RPMI7951 (cell line): ENCODE measurements at regions not wholly inside any gene's neighbourhood (a gene's known extent, or its start where the extent isn't known, plus 50 kb on each side); places are given as distances from the start of the nearest gene placed in this dataset.

Experiments
- DNase-seq: peaks from one replicate; pipeline ENCODE4 v3.0.0-alpha.2; 2012; ENCODE audit warnings: low read depth

GRCh38 chr11:134532131-134532920 lies 120.3 kb upstream of the B3GAT1 start:
- DNase-seq = no peak

- DNase-seq = no peak
Observed at GRCh38 chr11:134531327-134532130, 119.5 kb upstream of the B3GAT1 start.

DNA sequence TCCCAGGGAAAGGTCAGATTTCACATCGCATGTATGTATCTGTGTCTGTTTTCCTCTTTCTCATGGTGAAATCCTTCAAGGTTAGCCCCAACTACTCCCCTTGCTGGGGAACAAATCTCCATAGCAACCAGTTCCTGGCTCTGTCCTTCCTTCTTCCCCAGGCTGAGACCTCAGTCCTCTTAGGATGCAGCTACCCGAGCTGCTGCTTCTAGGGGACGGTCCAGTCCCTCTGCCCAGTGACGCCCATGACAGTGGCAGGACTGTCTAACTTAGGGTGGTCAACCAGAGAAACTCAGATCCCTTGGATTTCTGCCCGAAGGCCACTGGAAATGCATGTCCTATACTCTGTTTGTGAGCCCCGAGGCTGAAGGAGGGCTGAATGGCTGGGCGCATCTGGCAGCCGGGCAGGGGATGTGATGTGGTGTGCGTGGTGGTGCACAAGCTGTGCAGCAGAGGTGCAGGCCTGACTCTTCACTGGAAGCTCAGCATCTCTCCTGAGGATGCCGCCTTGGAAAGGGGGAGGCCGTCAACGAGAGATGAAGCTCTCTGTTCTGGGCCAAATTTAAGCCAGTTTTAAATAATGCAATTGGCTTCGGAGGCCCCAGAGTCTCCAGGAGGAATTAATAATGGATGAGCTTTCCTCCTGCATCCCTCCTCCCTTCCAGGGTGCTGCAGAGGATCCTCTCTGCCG lies 118.7 kb upstream of the B3GAT1 start:
- no peak for DNase-seq

- DNase-seq = no peak
Observed at GRCh38 chr11:134529212-134530096, 117.4 kb upstream of the B3GAT1 start.

GRCh38 chr11:134528453-134528852 lies 116.4 kb upstream of the B3GAT1 start:
- no peak for DNase-seq

GRCh38 chr11:134527382-134528243 lies 115.6 kb upstream of the B3GAT1 start:
- DNase-seq = no peak

GRCh38 chr11:134524896-134525845 lies 113.1 kb upstream of the B3GAT1 start:
- no peak for DNase-seq

GRCh38 chr11:134524201-134524600 lies 112.2 kb upstream of the B3GAT1 start:
- DNase-seq = no peak

DNA sequence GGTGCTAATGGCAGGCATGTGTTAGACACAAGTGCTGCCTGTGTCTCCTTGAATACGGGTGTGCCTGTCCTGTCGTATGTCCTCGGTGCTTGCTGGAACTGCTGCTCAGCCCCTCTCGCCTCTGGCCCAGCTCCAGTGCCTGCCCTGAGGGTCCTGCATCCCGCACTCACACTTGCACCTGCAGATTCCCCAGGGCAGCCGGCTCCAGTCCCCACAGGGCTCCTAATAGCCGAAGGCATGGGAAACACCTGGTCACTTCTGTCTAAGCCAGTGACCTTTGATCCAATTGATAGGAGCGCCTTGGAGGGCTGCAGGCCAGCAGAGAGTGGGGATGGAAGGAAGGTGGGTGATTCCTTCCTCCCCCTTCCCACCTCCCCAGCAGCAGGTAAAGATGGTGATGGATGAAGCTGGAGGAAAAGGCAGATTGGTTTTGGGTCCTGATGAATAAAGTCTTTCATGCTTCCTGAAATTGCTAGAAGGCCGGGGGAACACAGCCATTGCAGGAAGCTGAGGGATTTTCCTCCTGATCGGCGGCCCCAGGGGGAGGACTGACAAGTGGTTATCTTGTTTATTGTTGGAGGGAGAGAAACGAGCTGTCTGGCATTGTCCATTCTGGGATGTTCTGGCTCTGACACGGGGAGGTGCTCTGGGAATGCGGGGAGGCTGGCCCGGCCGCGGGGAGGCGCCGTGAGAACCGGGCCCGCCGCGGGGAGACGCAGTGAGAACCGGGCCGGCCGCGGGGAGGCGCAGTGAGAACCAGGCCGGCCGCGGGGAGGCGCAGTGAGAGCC lies 110.9 kb upstream of the B3GAT1 start:
- no peak for DNase-seq

- no peak for DNase-seq
Observed at GRCh38 chr11:134521452-134522289, 109.6 kb upstream of the B3GAT1 start.

- no peak for DNase-seq
Observed at GRCh38 chr11:134521001-134521400, 109.0 kb upstream of the B3GAT1 start.

DNA sequence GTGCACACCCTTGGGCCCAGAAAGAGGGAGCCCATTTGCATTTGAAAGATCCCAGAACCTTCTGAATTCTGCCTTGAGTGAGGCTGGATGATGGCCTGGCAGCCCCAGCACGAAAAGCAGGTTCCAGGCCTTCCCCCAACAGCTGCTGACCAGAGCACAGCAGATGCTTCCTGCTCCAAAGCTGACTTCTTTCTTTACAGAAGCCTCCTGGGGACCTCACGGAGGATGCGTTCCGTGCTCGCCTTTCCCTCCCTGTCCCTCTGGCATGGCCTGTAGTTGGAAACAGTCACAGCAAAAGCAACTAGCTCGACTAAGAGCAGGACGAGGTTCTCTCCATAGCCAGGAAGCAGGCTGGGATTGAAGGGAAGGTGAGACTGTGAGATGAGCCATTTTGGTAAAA lies 107.7 kb upstream of the B3GAT1 start:
- DNase-seq = no peak

- no peak for DNase-seq
Observed at GRCh38 chr11:134519390-134519750, 107.3 kb upstream of the B3GAT1 start.

GRCh38 chr11:134518616-134519389 lies 106.8 kb upstream of the B3GAT1 start:
- no peak for DNase-seq

GRCh38 chr11:134517621-134518293 lies 105.7 kb upstream of the B3GAT1 start:
- no peak for DNase-seq

DNA sequence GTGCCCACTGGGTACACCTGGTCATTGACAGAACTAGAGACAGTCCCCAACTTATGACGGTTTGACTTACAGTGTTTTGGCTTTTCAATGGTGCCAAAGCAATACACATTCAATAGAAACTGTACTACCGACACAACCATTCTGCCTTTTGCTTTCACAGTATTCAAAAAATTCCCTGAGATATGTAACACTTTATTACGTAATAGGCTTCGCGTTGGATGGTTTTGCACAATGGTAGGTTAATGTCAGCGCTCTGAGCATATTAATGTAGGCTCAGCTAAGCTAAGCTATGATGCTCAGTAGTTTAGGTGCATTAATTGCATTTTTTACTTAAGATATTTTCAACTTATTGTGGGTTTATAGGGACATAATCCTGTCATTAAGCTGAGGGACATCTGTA lies 105.1 kb upstream of the B3GAT1 start:
- DNase-seq = no peak
